ENCODE measurements at regions not wholly inside any gene's neighbourhood (a gene's known extent, or its start where the extent isn't known, plus 50 kb on each side); places are given as distances from the start of the nearest gene placed in this dataset.
"Not testable (repeated sequence)": the region's sequence is repeated elsewhere in the genome, so short reads cannot be mapped to it uniquely, and the experiment has no call there.

DNA sequence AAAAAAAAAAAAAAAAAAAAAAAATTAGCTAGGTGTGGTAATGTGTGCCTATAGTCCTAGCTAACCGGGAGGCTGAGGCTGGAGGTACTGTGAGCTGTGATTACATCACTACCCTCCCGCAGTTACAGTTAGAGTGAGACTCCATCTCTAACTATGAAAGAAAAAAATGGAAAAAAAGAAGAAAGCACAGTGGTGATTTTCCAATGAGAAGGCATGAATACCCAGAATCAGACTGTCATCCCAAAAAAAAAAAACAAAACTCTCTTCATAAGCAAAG lies 269.9 kb upstream of the MKLN1 start:
- in situ Hi-C loops (cut with MboI; ENCODE audit: low sequenced_read_pairs in 4 of 4), result no loop called here
- intact Hi-C loops (cut with DNase I; ENCODE audit: low total_unique reads), result loop anchor here (2.0 kb wide), 1 partner anchor 15 kb away; no protein-coding TSS in a partner anchor
- ATAC-seq, result no peak
- Histone ChIP-seq H3K27ac (peak overlapping the region; percentile 3 to 58 (median 54)), H3K4me1 (peaks cover 68 to 72% of the 10 kb centered on the region in 2 donors), H3K27me3 (no peaks in the 10 kb centered on the region), H3K9me3 (no peaks in the 10 kb centered on the region), H3K36me3 (peaks cover 0 to 12% of the 10 kb centered on the region in 2 donors), H3K4me3 (no peak overlapping the region)
- no peak for DNase-seq
- TF ChIP-seq, protein P1, sequence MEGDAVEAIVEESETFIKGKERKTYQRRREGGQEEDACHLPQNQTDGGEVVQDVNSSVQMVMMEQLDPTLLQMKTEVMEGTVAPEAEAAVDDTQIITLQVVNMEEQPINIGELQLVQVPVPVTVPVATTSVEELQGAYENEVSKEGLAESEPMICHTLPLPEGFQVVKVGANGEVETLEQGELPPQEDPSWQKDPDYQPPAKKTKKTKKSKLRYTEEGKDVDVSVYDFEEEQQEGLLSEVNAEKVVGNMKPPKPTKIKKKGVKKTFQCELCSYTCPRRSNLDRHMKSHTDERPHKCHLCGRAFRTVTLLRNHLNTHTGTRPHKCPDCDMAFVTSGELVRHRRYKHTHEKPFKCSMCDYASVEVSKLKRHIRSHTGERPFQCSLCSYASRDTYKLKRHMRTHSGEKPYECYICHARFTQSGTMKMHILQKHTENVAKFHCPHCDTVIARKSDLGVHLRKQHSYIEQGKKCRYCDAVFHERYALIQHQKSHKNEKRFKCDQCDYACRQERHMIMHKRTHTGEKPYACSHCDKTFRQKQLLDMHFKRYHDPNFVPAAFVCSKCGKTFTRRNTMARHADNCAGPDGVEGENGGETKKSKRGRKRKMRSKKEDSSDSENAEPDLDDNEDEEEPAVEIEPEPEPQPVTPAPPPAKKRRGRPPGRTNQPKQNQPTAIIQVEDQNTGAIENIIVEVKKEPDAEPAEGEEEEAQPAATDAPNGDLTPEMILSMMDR (IDR thresholded peaks at IDR 0.05 in 4 of 5, conservative IDR thresholded peaks at IDR 0.05 in 1 of 5), result no peak
- TF ChIP-seq POLR2A (IDR thresholded peaks at IDR 0.05), result no peak

DNA sequence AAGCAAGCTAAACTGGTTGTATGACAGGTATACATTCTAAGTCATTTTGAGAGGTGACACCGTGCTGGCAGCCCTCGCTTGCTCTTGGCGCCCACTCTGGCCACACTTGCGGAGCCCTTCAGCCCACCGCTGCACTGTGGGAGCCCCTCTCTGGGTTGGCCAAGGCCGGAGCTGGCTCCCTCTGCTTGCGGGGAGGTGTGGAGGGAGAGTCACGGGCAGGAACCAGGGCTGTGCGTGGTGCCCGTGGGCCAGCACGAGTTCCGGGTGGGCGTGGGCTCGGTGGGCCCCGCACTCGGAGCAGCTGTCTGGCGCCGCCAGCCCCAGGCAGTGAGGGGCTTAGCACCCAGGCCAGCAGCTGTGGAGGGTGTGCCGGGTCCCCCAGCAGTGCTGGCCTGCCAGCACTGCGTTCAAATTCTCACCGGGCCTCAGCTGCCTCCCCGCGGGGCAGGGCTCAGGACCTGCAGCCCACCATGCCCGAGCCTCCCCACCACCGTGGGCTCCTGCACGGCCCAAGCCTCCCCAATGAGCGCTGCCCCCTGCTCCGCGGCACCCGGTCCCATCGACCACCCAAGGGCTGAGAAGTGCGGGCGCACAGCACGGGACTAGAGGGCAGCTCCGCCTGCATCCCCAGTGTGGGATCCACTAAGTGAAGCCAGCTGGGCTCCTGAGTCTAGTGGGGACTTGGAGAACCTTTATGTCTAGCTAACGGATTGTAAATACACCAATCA lies 269.0 kb upstream of the MKLN1 start:
- ATAC-seq; intact Hi-C loops (cut with DNase I; ENCODE audit: low total_unique reads); H3K9me3 ChIP-seq; DNase-seq; H3K4me3 ChIP-seq; in situ Hi-C loops (cut with MboI; ENCODE audit: low sequenced_read_pairs in 4 of 4); H3K27me3 ChIP-seq: not testable (repeated sequence)
- Histone ChIP-seq H3K4me1 (peaks cover 68 to 71% of the 10 kb centered on the region in 2 donors), H3K36me3 (peaks cover 0 to 12% of the 10 kb centered on the region in 2 donors), H3K27ac (peak overlapping the region in 1 of 4 donors; percentile 53)

DNA sequence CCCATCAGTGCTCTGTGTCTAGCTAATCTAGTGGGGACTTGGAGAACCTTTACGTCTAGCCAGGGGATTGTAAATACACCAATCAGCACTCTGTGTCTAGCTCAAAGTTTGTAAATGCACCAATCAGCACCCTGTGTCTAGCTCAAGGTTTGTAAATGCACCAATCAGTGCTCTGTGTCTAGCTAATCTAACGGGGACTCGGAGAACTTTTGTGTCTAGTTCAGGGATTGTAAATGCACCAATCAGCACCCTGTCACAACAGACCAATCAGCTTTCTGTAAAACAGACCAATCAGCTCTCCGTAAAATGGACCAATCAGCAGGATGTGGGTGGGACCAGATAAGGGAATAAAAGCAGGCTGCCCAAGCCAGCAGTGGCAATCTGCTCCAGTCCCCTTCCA lies 268.3 kb upstream of the MKLN1 start:
- intact Hi-C loops (cut with DNase I; ENCODE audit: low total_unique reads); H3K9me3 ChIP-seq; in situ Hi-C loops (cut with MboI; ENCODE audit: low sequenced_read_pairs in 4 of 4); H3K4me3 ChIP-seq; H3K27me3 ChIP-seq; H3K27ac ChIP-seq; ATAC-seq; DNase-seq: not testable (repeated sequence)
- Histone ChIP-seq H3K4me1 (peaks cover 65 to 71% of the 10 kb centered on the region in 2 donors), H3K36me3 (peaks cover 0 to 12% of the 10 kb centered on the region in 2 donors)

DNA sequence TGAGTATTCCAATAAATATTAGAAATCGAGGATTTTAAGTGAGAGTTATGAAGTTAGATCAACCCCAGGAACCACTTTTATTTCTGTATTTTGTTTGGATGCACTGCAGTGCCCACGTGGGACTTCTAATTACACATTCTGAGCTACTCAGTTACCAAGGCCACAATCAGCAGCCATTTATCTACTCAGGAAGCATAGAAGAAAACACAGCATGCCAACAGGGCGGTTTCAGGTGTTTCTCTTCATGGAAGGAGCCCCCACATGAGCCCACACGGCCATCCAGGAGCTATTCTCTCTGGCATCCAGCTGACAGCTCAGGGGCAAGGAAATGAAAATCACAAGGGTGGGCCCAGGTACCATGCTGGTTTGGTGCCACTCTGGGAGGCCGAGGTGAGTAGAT lies 266.5 kb upstream of the MKLN1 start:
- H3K27ac ChIP-seq, result peak overlapping the region; percentile 9 to 60 (median 16)
- in situ Hi-C loops (cut with MboI; ENCODE audit: low sequenced_read_pairs in 4 of 4) (no loop called here), intact Hi-C loops (cut with DNase I; ENCODE audit: low total_unique reads) (no loop called here)
- no peaks in the 10 kb centered on the region for H3K27me3 ChIP-seq
- no peak for ATAC-seq
- H3K4me3 ChIP-seq, result no peak overlapping the region
- H3K4me1 ChIP-seq, result peaks cover 55 to 62% of the 10 kb centered on the region in 2 donors
- DNase-seq, result no peak
- no peaks in the 10 kb centered on the region for H3K9me3 ChIP-seq
- H3K36me3 ChIP-seq, result peaks cover 0 to 12% of the 10 kb centered on the region in 2 donors
- TF ChIP-seq POLR2A (IDR thresholded peaks at IDR 0.05), result no peak
- TF ChIP-seq, protein P1 (IDR thresholded peaks at IDR 0.05 in 4 of 5, conservative IDR thresholded peaks at IDR 0.05 in 1 of 5), result no peak

DNA sequence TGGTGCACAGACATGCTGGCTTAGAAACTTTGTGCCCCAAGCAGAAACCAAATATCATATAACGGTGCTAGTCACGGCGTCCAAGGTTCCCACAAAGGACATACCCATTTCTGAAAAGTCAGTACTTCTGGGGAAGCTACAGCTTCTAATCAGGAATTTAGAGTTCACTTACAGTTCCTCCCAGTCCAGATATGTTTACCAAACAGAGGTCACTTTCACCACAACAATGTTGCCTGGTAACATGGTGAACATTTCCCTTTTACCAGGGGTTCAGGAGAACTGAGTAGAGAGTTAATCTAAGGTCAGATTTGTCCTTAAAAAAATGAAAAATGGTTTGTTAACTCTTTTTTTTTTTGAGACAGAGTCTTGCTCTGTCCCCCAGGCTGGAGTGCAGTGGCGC lies 265.9 kb upstream of the MKLN1 start:
- peak overlapping the region in 3 of 4 donors; percentile 9 to 60 (median 16) for H3K27ac ChIP-seq
- H3K4me3 ChIP-seq, result no peak overlapping the region
- H3K36me3 ChIP-seq, result peaks cover 0 to 12% of the 10 kb centered on the region in 2 donors
- DNase-seq (no peak), ATAC-seq (no peak)
- in situ Hi-C loops (cut with MboI; ENCODE audit: low sequenced_read_pairs in 4 of 4) (no loop called here), intact Hi-C loops (cut with DNase I; ENCODE audit: low total_unique reads) (no loop called here)
- TF ChIP-seq POLR2A (IDR thresholded peaks at IDR 0.05), result no peak
- TF ChIP-seq, protein P1 (IDR thresholded peaks at IDR 0.05 in 4 of 5, conservative IDR thresholded peaks at IDR 0.05 in 1 of 5), result no peak
- H3K4me1 ChIP-seq, result peaks cover 54 to 62% of the 10 kb centered on the region in 2 donors
- no peaks in the 10 kb centered on the region for H3K9me3 ChIP-seq
- H3K27me3 ChIP-seq, result no peaks in the 10 kb centered on the region

All from gastrocnemius medialis (tissue), 4 donors.